GM12891 (cell line): ENCODE measurements at regions not wholly inside any gene's neighbourhood (a gene's known extent, or its start where the extent isn't known, plus 50 kb on each side); places are given as distances from the start of the nearest gene placed in this dataset.

Experiments used
- DNase-seq: peaks from one replicate; pipeline ENCODE4 v3.0.0; 2011; ENCODE audit warnings: low spot score; ENCODE audit not compliant: insufficient read length
- FAIRE-seq: peaks from 2 replicates; lab custom pipeline; 2011; peaks lifted over from hg19 to GRCh38; lab: Jason Lieb, UNC
- PAX5 ChIP-seq: IDR thresholded peaks from 2 replicates; pipeline ENCODE4 v1.6.1; 2011; ENCODE audit warnings: low read length, moderate library complexity, mild to moderate bottlenecking; ENCODE audit not compliant: insufficient read depth, severe bottlenecking
- POLR2A ChIP-seq: IDR thresholded peaks from 2 replicates; pipeline ENCODE4 v1.6.1; 2011; ENCODE audit warnings: low read depth, low read length, control low read depth
- POLR2AphosphoS5 ChIP-seq: IDR thresholded peaks from 2 replicates; pipeline ENCODE4 v1.6.1; 2011; ENCODE audit warnings: low read depth, low read length, control low read depth
- POU2F2 ChIP-seq: IDR thresholded peaks from 2 replicates; pipeline ENCODE4 v1.6.1; 2011; ENCODE audit warnings: low read depth, mild to moderate bottlenecking, control low read depth, low read length, moderate library complexity
- SPI1 ChIP-seq: IDR thresholded peaks from 2 replicates; pipeline ENCODE4 v1.6.1; 2011; ENCODE audit warnings: low read depth, low read length, control low read depth
- TAF1 ChIP-seq: IDR thresholded peaks from 2 replicates; pipeline ENCODE4 v1.6.1; 2011; ENCODE audit warnings: low read depth, low read length, control low read depth

- TF ChIP-seq POU2F2: no peak
- TF ChIP-seq SPI1: no peak
- TF ChIP-seq PAX5: no peak
- no peak for DNase-seq
- FAIRE-seq: no peak
Observed at GRCh38 chr1:177631770-177632169, 338.1 kb downstream of the SEC16B start.

- no peak for DNase-seq
- TF ChIP-seq POLR2AphosphoS5 (no peak), POLR2A (no peak), TAF1 (no peak), PAX5 (no peak), SPI1 (no peak), POU2F2 (no peak)
- no peak for FAIRE-seq
Observed at GRCh38 chr1:177629526-177629925, 340.3 kb downstream of the SEC16B start.

GRCh38 chr1:177627148-177627910 is 342.5 kb downstream of the SEC16B start:
- TF ChIP-seq TAF1 (no peak), SPI1 (no peak), POLR2AphosphoS5 (no peak), POLR2A (no peak), PAX5 (no peak), POU2F2 (no peak)
- DNase-seq: no peak
- FAIRE-seq: no peak

- FAIRE-seq: no peak
- TF ChIP-seq SPI1 (no peak), PAX5 (no peak), POU2F2 (no peak), POLR2AphosphoS5 (no peak), POLR2A (no peak), TAF1 (no peak)
Observed at GRCh38 chr1:177620636-177621190, 349.1 kb downstream of the SEC16B start.

GRCh38 chr1:177615251-177615650 is 354.6 kb downstream of the SEC16B start:
- DNase-seq (no peak), FAIRE-seq (no peak)
- TF ChIP-seq POLR2A (no peak), POU2F2 (no peak), TAF1 (no peak), SPI1 (no peak)

More at GRCh38 chr1:177620636-177621190, 349.1 kb downstream of the SEC16B start:
- no peak for DNase-seq

GRCh38 chr1:177611402-177611801 is 358.5 kb downstream of the SEC16B start:
- no peak for FAIRE-seq
- DNase-seq: no peak
- no peak for TF ChIP-seq POLR2A
- no peak for TF ChIP-seq SPI1
- TF ChIP-seq POU2F2: no peak
- no peak for TF ChIP-seq TAF1
- TF ChIP-seq PAX5: no peak
- no peak for TF ChIP-seq POLR2AphosphoS5

- FAIRE-seq: no peak
- TF ChIP-seq POLR2A (no peak), SPI1 (no peak), POLR2AphosphoS5 (no peak), TAF1 (no peak), PAX5 (no peak), POU2F2 (no peak)
Observed at GRCh38 chr1:177609953-177610352, 359.9 kb downstream of the SEC16B start.

GRCh38 chr1:177600936-177601335 is 368.9 kb downstream of the SEC16B start:
- no peak for DNase-seq
- TF ChIP-seq SPI1 (no peak), POLR2AphosphoS5 (no peak), PAX5 (no peak), TAF1 (no peak), POLR2A (no peak)
- no peak for FAIRE-seq

More at GRCh38 chr1:177609953-177610352, 359.9 kb downstream of the SEC16B start:
- no peak for DNase-seq

GRCh38 chr1:177600321-177600720 is 369.5 kb downstream of the SEC16B start:
- DNase-seq (no peak), FAIRE-seq (no peak)
- no peak for TF ChIP-seq POU2F2
- TF ChIP-seq PAX5: no peak
- TF ChIP-seq POLR2AphosphoS5: no peak
- TF ChIP-seq POLR2A: no peak
- TF ChIP-seq TAF1: no peak
- no peak for TF ChIP-seq SPI1

GRCh38 chr1:177597393-177597792 is 372.5 kb downstream of the SEC16B start:
- TF ChIP-seq POU2F2 (no peak), POLR2AphosphoS5 (no peak), TAF1 (no peak), POLR2A (no peak), SPI1 (no peak), PAX5 (no peak)
- FAIRE-seq: no peak
- DNase-seq: no peak
